ENCODE measurements at regions not wholly inside any gene's neighbourhood (a gene's known extent, or its start where the extent isn't known, plus 50 kb on each side); places are given as distances from the start of the nearest gene placed in this dataset.
"Not testable (repeated sequence)": the region's sequence is repeated elsewhere in the genome, so short reads cannot be mapped to it uniquely, and the experiment has no call there.

DNA sequence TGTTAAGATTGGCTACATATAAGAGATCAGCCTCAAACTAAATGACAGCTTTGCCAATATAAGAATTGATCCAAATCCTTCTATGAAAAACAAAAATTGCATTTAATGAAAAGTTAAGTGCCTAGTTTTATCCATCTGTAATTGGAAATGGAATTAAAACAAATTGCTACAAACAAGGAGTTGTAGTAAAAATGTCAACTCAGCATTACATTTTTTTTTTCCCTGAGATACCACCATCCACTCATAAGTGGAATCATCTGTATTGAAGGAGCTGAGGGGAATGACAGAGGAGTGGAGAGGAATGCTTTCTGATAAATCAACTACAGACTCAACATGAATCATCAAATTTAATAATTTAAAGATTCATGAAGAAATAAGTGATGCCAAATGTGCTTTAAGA lies 601.8 kb downstream of the TMEM182 start:
- in situ Hi-C loops (cut with HindIII; ENCODE audit: low sequenced_read_pairs) = no loop called here

DNA sequence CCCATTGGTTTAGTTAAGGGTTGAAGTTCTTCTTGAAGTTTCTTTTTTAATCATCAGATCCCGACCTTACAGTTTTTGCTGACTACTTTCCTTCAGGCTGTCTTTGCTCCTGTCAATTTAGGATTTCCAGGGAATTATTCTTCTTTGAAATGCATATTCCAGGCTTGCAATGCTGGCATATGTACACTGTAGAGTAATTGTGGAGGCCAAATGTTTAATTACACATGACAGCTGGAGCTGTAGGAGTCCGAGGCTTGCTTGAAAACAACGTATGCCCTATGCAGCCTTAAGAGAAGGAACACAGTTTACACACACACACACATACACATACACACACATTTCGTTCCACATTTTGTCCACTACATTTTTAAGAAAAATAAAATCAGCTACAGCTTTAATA lies 602.3 kb downstream of the TMEM182 start:
- in situ Hi-C loops (cut with HindIII; ENCODE audit: low sequenced_read_pairs) = no loop called here

DNA sequence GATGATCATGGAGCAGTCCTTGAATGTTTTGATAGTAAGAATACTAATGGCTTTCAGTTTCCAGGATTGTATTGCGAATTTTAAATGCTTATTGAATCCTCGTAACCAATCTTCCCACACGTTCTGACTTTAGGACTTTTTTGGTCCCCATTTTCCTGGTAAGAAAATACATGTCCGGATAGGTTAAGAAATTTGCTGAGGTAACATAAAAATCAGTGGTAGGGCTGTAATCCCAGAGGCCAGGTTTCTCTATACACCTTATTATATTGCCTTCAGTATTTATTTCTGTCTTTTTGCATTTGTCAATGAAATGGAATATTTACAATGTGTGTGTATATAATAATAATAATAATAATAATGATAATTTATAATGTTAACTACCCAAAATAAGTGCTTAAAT lies 603.2 kb downstream of the TMEM182 start:
- in situ Hi-C loops (cut with HindIII; ENCODE audit: low sequenced_read_pairs) = no loop called here

DNA sequence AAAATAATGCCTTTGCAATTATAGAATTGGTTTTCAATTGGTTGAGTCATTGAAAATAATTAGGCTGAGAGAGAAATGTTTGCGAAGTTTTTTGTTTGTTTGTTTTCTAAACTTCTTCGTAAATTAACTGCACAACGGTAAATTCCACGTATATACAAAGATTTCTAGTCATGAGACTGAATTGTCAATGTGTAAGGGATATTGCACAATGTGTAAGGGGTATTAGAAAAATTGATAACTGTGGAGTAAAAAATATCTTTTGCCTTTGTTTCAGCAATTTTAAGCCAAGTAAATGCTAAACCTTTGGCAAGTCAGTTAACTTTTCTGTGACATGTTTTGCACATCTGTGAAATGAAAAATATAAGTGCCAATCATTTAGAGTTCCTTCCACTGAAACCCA lies 606.0 kb downstream of the TMEM182 start:
- in situ Hi-C loops (cut with HindIII; ENCODE audit: low sequenced_read_pairs) = no loop called here

DNA sequence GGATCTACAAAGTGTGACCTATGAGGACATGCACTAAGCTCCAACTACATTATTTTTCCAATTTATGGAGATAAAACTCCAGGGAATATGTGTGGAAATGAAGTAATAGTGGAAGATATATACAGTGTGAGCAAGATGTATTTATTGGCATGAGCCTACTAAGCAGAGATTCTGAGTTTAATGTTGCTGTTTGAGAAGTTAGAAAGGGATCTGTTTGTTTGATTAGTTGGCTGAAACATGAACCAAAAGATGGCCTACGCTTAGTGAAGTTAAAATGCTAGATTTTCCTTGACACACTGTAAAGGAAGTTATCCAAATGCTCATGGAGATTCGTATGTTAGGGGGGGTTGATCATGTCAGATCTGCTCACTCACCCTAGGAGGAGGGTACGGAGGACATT lies 621.7 kb downstream of the TMEM182 start:
- in situ Hi-C loops (cut with HindIII; ENCODE audit: low sequenced_read_pairs) = no loop called here

DNA sequence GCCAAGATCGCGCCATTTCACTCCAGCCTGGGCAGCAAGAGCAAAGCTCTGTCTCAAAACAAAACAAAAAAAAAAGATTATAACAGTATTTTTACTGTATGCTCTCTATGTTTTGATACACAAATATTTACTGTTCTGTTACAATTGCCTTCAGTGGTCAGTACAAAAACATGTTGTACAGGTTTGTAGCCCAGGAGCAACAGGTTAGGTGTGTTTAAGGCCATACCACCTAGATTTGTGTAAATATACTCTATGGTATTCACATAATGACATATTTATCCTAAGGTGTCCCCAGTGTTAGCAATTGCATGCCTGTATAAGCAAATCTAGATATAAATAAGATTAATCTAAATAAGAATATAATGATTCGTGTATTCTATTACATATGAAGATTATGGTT lies 625.0 kb downstream of the TMEM182 start:
- in situ Hi-C loops (cut with HindIII; ENCODE audit: low sequenced_read_pairs) = no loop called here

DNA sequence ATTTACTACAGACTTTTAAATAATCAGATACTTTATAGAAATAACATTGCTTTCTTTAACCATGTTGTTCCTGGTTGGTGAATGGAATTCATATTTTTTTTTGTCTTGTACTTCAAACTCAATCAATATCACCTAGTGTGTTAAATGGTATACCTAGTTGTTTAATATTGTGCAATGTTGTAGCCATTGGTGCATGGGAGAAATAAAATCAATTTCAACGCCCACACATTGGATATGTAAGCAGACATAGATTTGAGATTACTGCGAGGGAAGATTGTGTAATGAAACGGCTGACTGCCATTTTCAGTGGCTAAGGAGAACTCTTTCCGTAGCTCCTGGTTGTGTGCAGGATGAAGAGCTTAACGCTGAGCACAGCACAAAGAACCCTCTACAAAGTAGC lies 626.1 kb downstream of the TMEM182 start:
- in situ Hi-C loops (cut with HindIII; ENCODE audit: low sequenced_read_pairs) = no loop called here

DNA sequence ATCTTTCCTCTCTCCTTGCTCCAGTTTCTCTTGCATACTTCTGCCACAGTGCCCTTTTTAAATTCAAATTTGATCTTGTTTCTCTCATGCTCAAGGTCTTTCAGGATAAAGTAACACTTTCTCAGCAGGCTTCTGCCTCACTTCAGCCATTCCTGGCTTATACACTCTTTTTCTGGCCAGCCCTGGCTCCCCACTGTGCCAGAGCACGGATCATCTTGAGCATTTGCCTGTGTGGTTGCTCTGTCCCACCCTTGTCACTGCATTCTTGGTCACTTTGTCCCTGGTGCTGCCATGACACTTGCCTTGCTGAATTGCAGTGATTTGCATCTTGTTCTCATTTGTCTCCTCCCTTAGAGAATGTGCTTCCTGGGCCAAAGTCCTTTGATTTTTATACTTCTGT lies 634.3 kb downstream of the TMEM182 start:
- in situ Hi-C loops (cut with HindIII; ENCODE audit: low sequenced_read_pairs) = no loop called here

DNA sequence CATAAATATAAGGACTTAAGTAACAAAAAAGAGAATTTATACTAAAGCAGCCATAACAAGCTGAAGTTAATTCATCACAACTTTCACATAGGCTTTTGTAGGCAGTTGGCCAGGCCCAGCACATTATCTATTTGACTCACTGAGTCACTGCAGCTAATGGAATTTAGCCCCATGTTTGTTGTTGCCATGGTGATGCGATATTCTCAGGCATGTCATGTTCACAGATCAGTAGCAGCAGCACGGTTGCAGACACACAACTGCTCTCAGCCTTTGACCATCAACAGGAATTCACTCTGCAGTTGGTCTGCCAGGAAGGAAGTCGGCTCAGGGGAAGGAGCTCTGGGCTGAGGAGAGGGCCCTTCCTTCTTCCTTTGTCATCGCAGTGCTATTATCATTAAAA lies 639.8 kb downstream of the TMEM182 start:
- in situ Hi-C loops (cut with HindIII; ENCODE audit: low sequenced_read_pairs) = no loop called here

DNA sequence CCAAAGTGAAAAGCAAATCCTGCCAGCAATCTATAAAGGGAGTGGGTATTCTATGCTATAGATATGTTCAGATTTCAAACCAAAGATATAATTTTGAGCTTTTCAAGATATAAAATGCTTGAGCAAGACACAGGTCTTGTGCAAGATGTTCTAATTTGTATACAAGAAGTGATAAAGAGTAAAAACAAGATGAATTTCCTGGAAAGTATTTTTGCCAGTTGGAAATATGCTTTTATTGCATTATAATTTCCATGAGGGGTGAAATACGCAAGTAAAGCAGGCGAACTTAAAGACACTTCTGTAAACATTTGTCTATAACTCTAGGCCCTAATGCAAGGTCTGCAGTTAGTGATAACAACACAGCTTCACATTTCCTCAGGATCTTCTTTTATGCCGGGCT lies 640.5 kb downstream of the TMEM182 start:
- in situ Hi-C loops (cut with HindIII; ENCODE audit: low sequenced_read_pairs) = no loop called here

DNA sequence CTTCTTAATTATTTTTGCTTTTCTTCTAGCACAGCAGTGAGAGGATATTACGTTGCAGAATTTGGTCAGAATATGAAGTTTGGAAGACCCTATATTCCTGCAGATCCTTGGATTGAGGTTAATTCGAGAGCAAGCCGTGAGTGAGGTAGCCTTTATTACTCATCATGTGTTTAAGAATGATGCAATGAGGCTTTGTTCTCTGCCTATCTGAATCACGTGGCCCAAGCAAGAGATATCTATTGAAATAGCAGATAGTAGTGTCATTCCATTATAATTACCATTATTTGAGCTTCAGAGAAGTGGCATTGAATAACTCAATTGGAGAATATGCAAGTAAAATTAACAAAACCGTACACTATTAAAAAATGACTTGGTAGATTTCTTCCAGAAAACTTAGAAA lies 641.1 kb downstream of the TMEM182 start:
- in situ Hi-C loops (cut with HindIII; ENCODE audit: low sequenced_read_pairs) = no loop called here

DNA sequence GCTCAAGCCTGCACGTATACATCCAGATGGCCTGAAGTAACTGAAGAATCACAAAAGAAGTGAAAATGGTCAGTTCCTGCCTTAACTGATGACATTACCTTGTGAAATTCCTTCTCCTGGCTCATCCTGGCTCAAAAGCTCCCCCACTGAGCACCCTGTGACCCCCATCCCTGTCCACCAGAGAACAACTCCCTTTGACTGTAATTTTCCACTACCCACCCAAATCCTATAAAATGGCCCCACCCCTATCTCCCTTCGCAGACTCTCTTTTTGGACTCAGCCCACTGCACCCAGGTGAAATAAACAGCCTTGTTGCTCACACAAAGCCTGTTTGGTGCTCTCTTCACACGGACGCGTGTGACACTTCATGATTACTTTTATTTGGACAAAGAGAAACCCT lies 641.6 kb downstream of the TMEM182 start:
- in situ Hi-C loops (cut with HindIII; ENCODE audit: low sequenced_read_pairs) = not testable (repeated sequence)

DNA sequence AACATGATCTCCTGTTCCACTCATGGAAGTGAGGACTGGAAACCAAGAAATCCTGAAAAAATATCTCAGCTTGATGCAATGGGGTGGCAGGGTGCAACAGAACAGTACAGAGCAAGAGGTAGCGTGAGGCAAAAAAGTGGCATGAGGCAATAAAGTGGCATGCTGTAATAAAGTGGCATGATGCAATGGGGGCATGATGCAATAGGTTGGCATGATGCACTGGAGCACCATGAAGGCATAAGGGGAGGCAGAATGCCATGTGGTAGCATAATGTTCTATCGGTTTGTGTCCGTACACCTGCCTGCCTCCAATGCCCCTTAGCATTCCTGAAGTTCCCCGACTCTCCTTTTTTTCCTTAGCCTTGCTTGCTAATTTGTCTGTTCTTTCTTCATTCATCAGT lies 648.4 kb downstream of the TMEM182 start:
- in situ Hi-C loops (cut with HindIII; ENCODE audit: low sequenced_read_pairs) = no loop called here

DNA sequence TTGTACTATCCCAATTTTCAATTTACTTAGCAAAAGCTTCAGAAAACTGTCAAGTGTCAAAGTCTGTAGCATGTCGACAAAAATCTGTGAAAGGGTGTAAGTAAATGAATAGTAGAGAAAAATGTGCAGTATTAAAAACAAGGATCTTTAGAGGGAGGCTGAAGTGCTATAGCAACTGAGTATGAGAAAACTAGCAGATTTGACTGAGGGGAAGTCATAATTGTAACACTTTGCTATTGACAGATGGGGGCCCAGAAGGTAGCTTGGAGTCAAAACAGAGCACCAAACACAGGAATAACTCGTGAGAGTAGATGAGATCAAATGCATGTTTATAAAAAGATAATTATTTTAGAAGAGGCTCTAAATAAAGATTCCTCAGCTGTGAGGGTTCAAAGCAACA lies 657.7 kb downstream of the TMEM182 start:
- in situ Hi-C loops (cut with HindIII; ENCODE audit: low sequenced_read_pairs) = no loop called here

DNA sequence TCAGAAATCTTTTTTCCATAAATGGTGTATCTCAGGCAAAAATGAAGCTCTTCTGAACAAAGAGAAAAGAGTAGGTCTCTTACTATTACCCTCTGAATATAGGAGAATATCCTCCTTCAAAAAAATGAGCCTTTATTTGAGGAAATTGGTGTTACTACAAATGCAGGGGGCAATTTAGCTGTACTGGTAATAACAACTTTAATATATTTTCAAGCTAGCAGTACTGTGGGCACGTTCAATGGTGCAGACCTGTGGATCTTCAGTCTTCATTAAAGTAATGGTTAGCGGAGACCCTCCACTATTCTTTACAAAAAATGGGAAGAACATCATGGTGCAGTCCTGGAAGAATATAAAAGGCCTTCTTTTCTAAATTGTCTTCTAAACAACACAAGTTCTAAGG lies 661.3 kb downstream of the TMEM182 start:
- in situ Hi-C loops (cut with HindIII; ENCODE audit: low sequenced_read_pairs) = no loop called here

DNA sequence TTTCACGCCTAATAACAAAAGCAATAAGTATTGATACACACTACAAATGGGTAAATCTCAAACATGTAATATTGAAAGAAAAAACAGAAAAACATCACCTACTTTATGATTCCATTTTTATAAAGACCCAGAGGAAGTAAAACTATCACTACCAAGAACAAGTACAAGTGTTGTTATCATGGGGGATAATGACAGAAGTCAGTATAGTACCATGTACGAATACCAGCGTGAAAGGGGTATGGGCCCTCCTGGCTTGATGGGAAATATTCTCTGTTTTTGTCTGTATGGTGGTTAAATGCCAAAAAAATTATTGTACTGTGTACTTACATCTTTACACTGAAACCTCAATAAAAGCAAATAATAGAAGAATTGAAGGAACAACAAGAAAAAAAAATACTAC lies 665.7 kb downstream of the TMEM182 start:
- in situ Hi-C loops (cut with HindIII; ENCODE audit: low sequenced_read_pairs) = no loop called here

DNA sequence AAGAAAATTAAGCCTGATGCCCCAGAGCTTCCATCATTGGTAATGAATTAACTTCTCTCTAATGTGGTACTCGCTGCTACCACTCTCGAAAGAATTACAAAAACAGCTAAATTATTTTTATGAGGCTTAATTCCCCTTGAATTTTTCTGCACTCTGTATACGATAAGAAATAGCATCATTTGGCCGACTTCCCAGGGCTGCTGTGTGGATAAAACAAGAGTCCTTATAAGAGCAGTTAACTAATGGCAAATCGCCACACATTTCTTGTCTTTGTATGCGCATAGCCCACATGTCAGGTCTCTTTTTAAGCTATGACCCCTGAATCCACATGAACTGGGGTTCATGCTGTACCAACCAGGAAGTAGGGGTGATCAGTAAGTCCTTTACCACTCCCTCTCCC lies 668.4 kb downstream of the TMEM182 start:
- in situ Hi-C loops (cut with HindIII; ENCODE audit: low sequenced_read_pairs) = no loop called here

DNA sequence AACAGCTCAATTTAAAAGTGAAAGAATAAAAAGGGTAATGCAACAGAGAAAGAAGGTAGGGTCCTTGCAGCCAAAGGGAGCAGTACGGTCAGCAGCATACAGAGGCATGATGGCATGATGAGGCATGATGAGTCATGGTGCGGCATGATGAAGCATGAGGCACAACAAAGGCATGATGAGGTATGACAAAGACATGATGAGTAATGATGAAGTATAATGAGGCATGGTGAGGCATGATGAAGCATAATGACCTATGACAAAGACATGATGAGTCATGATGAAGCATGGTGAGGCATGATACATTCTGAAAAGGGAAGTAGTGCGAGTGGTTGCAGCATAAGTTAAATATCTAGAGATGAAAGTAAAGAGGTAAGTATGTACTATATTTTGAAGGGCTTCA lies 673.2 kb downstream of the TMEM182 start:
- in situ Hi-C loops (cut with HindIII; ENCODE audit: low sequenced_read_pairs) = no loop called here

DNA sequence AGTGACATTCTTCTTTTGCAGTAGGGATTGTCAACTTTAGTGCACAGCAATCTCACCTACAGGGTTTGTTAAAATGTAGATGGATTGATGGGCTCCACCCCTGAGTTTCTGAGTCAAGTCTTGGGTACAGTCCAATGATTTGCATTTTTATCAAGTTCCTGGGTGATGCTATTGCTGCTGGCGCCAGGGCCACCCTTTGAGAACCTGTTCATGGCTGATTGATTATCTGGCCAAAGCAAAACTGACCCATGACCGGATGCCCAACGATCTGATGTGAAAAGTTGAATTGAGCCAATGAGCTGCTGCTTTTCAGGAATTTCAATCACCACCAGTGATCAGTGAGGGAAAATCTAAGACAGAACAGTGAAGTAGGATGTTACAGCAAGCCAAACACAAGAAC lies 675.3 kb downstream of the TMEM182 start:
- in situ Hi-C loops (cut with HindIII; ENCODE audit: low sequenced_read_pairs) = no loop called here

DNA sequence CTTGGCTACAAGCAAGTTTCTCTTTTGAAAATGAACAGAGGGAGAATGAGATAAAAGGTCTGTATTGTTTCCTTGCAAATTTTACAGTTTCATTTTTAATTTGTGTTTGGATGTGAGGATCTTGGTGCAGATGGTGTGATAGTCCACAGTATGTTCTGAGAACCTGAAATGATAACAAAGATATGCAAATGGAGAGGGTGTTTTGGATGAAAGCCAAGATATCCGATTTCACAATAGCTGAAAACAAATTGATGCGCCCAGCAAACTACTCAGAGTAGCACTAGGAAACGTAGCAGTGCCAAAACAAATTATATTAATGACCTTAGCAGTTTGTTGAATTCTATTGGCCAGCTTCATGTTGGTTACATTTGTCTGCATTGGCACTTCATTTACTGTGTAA lies 683.5 kb downstream of the TMEM182 start:
- in situ Hi-C loops (cut with HindIII; ENCODE audit: low sequenced_read_pairs) = no loop called here

DNA sequence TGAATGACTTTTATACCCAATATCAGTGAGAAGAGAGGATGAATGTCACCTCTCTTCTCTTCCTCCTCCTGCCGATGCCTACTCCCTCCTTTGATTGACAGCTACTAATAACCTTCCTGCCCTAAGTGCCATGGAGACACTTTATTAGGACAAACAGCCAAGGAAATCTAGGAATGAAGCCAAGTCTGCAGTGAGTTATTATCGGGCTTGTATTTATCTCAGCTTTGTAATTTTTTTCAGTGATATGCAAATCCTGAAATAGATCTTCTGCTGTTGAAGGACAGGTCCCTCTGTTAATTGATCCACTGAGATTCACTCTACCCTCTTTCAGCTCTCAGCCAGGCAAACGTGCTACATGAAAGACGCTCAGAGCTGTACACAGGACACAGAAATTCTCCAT lies 686.7 kb downstream of the TMEM182 start:
- in situ Hi-C loops (cut with HindIII; ENCODE audit: low sequenced_read_pairs) = no loop called here

DNA sequence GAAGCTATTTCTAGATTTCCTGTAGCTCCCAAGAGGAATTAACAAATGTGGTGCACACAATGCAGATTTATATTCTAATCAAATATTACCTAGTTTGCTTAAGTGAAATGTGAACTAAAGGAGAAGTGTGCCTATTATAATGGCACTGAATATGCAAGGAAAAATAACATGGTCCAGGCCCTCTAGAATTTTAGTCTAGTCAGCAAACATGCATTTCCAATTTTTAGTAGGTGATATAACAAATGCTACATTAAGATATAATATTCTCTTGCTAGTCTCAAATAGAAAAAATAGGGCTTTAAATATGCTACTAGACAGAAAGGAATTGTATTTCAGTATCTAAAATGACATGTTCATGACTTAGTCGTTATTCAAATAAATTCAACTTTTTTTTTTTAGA lies 689.5 kb downstream of the TMEM182 start:
- in situ Hi-C loops (cut with HindIII; ENCODE audit: low sequenced_read_pairs) = no loop called here

DNA sequence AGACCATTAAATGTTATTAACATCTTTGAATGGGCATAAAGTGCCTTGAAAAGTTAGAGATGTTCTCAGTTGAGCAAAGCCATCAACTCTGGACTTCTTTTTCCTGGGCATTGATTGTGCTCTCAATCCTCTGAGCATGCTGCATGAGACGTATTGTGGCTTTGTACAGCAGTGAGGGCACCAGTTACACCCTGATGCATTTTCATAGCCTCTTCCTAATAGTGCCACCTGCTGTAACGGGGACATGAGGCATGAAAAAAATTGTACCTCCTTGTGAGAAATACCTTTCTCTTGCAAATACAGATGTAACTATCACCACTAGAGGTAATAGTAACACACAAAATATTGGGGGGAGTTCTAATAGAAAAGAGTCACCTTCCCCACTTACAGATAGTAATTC lies 697.5 kb downstream of the TMEM182 start:
- in situ Hi-C loops (cut with HindIII; ENCODE audit: low sequenced_read_pairs) = no loop called here

DNA sequence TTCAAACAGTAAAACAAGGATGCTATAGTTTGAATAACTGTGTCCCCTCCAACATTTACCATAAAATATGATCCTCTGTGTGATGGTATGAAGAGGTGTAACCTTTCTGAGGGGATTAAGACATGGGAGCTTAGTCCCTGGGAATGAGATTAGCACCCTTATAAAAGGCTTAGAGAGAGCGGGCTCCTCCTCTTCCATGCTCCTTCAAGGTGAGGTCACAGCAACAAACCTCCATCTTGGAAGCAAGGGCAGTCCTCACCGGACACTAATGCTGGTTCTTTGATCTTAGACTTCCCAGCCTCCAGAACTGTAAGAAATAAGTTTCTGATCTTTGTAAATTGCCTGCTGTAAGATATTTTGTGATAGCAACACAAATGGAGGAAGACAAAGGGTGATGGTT lies 700.3 kb downstream of the TMEM182 start:
- in situ Hi-C loops (cut with HindIII; ENCODE audit: low sequenced_read_pairs) = no loop called here
